ENCODE measurements at regions not wholly inside any gene's neighbourhood (a gene's known extent, or its start where the extent isn't known, plus 50 kb on each side); places are given as distances from the start of the nearest gene placed in this dataset.
"Not testable (repeated sequence)": the region's sequence is repeated elsewhere in the genome, so short reads cannot be mapped to it uniquely, and the experiment has no call there.

DNA sequence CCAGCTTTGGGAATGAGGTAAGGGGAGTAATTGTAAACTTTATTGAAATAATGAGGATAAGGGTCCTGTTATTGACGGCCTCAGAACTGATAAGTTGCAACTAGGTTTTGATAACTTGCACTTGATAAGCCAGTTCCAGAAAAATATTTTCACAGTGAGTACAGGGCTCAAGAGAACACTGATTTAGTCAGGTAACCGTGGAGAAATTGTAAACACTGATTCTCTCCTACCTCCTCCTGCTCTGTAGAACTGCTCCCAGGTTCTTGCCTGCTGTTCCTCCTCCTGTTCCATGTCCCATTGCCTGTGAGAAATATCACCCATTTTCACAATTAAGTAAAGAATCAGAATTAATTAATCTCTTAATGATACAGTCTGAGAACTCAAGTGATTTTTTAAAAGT, 55.0 kb upstream of the CXXC4 start:
- no peak for DNase-seq

DNA sequence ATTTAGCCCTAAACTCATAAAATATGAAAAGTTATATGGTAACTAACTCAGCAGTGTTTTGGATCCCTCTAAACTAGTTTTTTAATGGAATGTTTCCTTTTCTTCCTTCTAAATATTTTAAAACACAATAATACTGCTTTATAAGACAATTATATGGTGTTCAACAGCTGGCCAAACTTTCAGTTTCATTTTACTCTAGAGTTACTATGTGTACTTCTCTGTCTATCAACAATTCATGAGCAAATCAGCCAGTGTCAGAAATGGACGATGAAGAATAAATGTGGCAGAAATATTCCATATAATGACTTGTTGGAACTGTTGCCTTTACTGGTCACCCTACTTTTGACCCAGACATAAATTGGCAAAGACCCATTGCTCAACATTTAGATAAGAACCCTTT, 64.8 kb upstream of the CXXC4 start:
- DNase-seq = no peak

- DNase-seq = no peak
Measured at GRCh38 chr4:104571341-104571740, 76.6 kb upstream of the CXXC4 start.

DNA sequence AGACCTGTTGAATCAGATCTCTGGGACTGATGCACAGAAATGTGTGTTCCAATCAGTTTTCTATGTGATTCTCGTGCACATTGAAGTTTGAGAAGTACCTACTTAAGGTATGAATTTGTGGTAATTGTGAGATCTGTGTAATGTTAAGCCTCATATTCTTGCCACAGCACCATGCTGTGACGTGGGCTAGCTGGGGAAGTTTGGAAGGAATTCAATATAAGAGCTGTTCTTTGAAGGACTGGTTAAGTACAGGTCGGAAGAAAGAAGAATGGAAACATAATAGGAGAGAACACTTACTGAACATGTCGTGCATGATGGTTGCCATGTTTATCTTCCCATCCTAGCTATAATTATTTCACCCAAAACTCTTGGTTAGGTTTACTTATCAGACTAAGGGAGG, 79.7 kb upstream of the CXXC4 start:
- no peak for DNase-seq

GRCh38 chr4:104575278-104575677, 80.6 kb upstream of the CXXC4 start:
- no peak for DNase-seq

- DNase-seq = no peak
Measured at GRCh38 chr4:104577405-104577804, 82.7 kb upstream of the CXXC4 start.

GRCh38 chr4:104581476-104581875, 86.8 kb upstream of the CXXC4 start:
- DNase-seq = not testable (repeated sequence)

DNA sequence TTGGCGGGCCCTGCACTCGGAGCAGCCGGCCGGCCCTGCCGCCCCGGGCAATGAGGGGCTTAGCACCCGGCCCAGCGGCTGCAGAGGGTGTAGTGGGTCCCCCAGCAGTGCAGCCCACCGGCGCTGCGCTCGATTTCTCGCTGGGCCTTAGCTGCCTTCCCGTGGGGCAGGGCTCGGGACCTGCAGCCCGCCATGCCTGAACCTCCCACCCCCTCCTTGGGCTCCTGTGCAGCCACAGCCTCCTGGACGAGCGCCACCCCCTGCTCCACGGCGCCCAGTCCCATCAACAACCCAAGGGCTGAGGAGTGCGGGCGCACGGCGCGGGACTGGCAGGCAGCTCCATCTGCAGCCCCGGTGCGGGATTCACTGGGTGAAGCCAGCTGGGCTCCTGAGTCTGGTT, 87.4 kb upstream of the CXXC4 start:
- not testable (repeated sequence) for DNase-seq

DNA sequence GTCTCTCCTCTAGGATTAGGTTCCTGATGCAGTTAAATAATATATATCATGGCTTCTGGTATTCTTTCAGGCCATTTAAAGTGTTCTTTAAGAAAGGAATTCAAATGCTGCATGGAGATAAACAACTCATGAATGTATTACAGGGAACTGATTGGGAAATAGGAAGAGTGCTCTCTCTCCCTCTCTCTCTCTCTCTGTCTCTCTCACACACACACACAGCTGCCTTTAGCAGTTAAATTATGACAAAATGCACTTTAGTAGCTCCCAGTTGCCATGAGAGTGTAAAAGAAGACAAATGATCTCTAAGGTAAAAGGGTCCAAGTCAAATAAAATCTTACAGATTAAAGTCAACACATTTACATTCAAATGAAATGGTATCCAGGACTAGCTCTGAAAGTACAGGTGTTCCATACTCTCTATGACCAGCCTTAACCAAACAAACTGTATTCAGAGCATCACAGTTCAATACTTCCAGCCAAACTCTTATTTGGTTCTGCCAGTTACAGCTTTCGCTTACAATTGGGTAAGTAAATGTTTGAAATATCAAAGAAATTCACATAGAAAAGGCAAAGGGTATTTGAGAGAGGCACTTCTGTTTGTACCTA, 94.7 kb upstream of the CXXC4 start:
- DNase-seq = no peak

DNA sequence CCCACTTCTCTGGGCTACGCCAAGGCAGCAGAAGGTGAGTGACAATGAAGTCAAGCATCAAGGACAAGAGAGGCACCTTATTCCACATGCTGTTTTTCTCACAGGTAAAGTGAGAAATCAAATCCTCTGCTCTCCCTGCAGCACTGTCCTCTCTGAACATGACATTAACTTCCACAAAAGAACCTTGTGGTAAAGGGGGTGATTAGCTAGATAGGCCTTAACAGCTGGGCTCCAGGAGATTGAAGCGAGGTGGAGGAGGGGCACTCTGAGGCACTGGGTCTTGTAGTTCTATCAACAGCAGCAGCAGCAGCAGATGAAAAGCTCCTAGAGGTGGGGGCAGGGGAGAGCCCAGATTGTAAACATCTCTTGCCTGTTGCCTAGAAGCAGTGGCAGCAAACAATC, 96.8 kb upstream of the CXXC4 start:
- no peak for DNase-seq

DNA sequence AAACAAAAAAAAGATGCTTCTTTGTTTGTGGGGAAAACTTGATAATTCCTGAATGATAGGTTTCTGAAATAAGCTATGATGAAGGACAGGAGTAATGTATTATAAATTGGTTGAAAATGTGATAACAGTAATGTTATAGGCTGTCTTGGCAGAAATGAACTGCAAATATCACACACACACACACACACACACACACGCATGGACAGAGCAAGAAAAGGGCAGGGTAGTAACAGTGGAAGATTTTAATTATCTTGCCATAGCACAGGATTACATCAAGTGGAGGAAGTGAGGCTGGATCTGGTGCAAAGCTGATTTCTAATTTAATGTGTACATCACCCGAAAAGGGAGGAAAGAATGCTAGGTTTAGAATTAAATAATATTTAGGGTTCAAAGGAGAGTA, 97.5 kb upstream of the CXXC4 start:
- no peak for DNase-seq

GRCh38 chr4:104593019-104593418, 98.3 kb upstream of the CXXC4 start:
- no peak for DNase-seq

- DNase-seq = no peak
Measured at GRCh38 chr4:104596189-104596588, 101.5 kb upstream of the CXXC4 start.

GRCh38 chr4:104615496-104615895, 120.8 kb upstream of the CXXC4 start:
- DNase-seq = no peak

GRCh38 chr4:104615926-104616325, 121.2 kb upstream of the CXXC4 start:
- no peak for DNase-seq

DNA sequence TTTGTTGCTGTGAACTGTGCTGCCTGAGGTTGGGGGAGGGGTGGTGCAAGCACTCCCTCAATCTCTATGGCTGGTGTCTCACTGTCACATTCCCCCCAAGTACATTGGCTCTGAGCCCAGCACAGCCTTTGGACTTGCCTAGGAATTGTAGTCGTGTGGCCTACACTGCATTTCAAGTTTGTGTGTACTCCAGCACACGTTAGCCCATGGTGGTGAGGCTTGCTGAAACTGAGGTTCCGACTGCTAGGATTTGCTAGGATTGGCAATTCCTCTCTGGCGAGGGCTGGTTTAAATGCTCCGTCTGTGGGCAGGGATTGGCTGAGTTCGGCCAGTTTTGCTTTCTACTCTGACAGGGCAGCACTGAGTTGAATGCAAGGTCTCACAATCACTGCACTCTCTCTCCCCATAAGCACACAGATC, 121.7 kb upstream of the CXXC4 start:
- DNase-seq = no peak

DNA sequence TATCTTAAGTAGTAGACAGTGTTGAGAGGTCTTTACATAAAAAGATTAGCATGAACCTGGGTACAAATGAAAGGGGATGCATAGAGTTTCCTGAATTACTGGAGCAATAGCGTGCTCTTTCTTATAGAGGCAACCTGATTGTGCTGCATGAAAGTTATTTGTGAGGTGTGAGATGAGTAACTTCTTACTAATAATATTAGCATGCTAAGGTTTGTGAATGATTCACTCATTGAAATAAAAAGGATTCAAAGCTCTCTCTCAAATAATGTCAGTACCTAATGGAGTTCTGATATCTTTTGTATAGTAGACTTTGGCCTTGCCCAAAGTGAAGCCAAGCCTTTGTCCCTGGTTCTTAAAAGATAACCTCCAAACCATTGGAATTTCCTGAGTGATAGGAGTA, 131.0 kb upstream of the CXXC4 start:
- DNase-seq = no peak

- no peak for DNase-seq
Measured at GRCh38 chr4:104629601-104630000, 134.9 kb upstream of the CXXC4 start.

DNA sequence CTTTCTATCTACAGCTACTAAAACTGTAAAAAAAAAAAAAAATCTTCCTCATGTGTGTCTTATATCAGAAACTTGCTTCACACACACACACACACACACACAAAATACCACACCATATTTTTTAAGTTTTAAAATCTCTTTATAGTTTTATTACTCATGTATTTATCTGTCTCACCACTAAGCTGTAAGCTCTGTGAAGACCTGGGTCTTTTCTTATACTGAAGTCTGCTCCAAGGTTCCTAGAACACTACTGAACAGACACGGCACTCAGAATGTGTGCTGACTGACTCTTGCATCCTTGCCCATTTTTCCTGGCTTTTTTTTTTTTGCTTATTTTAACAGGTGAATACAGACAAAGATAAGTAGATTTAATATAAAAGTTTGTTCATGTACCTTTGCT, 135.6 kb upstream of the CXXC4 start:
- DNase-seq = no peak

GRCh38 chr4:104631000-104631399, 136.3 kb upstream of the CXXC4 start:
- no peak for DNase-seq

GRCh38 chr4:104641418-104641817, 146.7 kb upstream of the CXXC4 start:
- DNase-seq = no peak

DNA sequence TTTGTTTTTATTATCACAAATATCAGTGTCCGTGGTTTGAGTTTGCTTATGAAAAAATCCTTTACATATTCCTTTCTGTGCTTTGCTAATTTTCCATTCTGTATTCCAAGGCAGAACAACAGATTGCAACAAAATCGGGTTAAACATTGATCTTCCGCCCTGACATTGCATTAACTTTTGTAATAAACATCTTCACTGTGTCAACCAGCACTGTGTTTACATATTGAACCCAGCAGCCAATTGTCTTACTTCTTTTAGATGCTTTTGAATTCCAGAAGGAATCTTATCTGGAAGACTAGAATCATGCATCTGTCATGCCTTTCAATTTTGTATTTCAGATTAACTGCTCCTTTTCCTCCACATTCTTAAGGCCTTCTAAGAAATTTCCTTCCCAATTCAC, 147.8 kb upstream of the CXXC4 start:
- no peak for DNase-seq

GRCh38 chr4:104643805-104644204, 149.1 kb upstream of the CXXC4 start:
- DNase-seq = no peak

- DNase-seq = no peak
Measured at GRCh38 chr4:104649631-104650030, 154.9 kb upstream of the CXXC4 start.

DNA sequence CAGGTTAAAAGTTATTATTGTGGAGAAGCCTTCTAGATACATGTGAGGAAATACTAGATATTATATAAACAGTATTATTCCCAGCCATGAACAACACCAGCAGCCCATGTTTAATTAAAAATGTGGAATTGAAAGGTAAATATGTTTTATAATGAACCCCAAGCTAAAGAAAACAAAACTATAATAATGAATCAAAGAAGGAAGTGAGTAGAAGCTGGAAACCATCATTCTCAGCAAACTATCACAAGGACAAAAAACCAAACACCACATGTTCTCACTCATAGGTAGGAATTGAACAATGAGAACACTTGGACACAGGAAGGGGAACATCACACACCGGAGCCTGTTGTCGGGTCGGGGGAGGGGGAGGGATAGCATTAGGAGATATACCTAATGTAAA, 167.6 kb upstream of the CXXC4 start:
- DNase-seq = not testable (repeated sequence)

DNA sequence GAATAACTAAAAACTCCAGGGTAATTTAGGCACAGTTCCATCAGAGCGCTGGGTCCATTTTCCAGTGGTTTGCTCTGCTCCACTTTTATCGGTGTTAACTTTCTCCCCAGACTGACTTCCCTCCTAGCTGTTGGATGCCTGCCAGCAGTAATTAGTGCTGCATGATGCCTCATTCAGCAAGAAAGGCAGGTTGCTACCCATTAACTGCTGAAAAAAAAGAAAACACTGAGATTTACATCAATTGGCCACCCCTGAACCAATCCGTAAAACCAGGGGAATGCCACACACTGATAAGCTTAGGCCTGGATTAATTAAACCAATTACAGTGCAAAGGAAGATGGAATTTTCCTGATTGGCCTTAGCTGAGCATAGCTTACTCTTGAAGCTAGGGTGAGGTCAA, 182.4 kb upstream of the CXXC4 start:
- no peak for DNase-seq

Measured in T-helper 2 cell (primary cell).